ENCODE measurements at regions not wholly inside any gene's neighbourhood (a gene's known extent, or its start where the extent isn't known, plus 50 kb on each side); places are given as distances from the start of the nearest gene placed in this dataset.

- no peak overlapping the region for H3K4me3 Mint-ChIP-seq
- DNase-seq = no peak
- no peak overlapping the region for H3K27ac Mint-ChIP-seq
- H3K36me3 Mint-ChIP-seq (ENCODE audit: low read depth) = no peaks in the 10 kb centered on the region
- ATAC-seq = no peak
- no peaks in the 10 kb centered on the region for H3K27me3 Mint-ChIP-seq
- H3K9me3 ChIP-seq (ENCODE audit: control insufficient read depth, low read length, poor library complexity, severe bottlenecking) = no peaks in the 10 kb centered on the region
- H3K4me1 Mint-ChIP-seq = no peaks in the 10 kb centered on the region
These were observed 467.3 kb downstream of the CMPK2 start for GRCh38 chr2:6398421-6398820.

GRCh38 chr2:6401301-6401700 lies 464.4 kb downstream of the CMPK2 start:
- H3K4me1 Mint-ChIP-seq = no peaks in the 10 kb centered on the region
- ATAC-seq = no peak

GRCh38 chr2:6408057-6408456 lies 457.6 kb downstream of the CMPK2 start:
- ATAC-seq (no peak), DNase-seq (no peak)
- Mint-ChIP-seq H3K27me3 (no peaks in the 10 kb centered on the region), H3K4me1 (no peaks in the 10 kb centered on the region), H3K36me3 (ENCODE audit: low read depth) (no peaks in the 10 kb centered on the region), H3K4me3 (no peak overlapping the region), H3K27ac (no peak overlapping the region)
- no peaks in the 10 kb centered on the region for H3K9me3 ChIP-seq (ENCODE audit: control insufficient read depth, low read length, poor library complexity, severe bottlenecking)

More at GRCh38 chr2:6401301-6401700, 464.4 kb downstream of the CMPK2 start:
- H3K27ac Mint-ChIP-seq = no peak overlapping the region
- H3K36me3 Mint-ChIP-seq (ENCODE audit: low read depth) = no peaks in the 10 kb centered on the region
- no peaks in the 10 kb centered on the region for H3K9me3 ChIP-seq (ENCODE audit: control insufficient read depth, low read length, poor library complexity, severe bottlenecking)
- H3K4me3 Mint-ChIP-seq = no peak overlapping the region
- no peak for DNase-seq
- no peaks in the 10 kb centered on the region for H3K27me3 Mint-ChIP-seq

- no peaks in the 10 kb centered on the region for H3K27me3 Mint-ChIP-seq
- ATAC-seq = no peak
- H3K4me3 Mint-ChIP-seq = no peak overlapping the region
- DNase-seq = no peak
- H3K9me3 ChIP-seq (ENCODE audit: control insufficient read depth, low read length, poor library complexity, severe bottlenecking) = no peaks in the 10 kb centered on the region
- no peaks in the 10 kb centered on the region for H3K4me1 Mint-ChIP-seq
- H3K27ac Mint-ChIP-seq = no peak overlapping the region
- H3K36me3 Mint-ChIP-seq (ENCODE audit: low read depth) = no peaks in the 10 kb centered on the region
These were observed 455.4 kb downstream of the CMPK2 start for GRCh38 chr2:6410313-6410712.

- H3K36me3 Mint-ChIP-seq (ENCODE audit: low read depth) = no peaks in the 10 kb centered on the region
- no peak overlapping the region for H3K27ac Mint-ChIP-seq
- H3K4me1 Mint-ChIP-seq = no peaks in the 10 kb centered on the region
- H3K4me3 Mint-ChIP-seq = no peak overlapping the region
- no peak for DNase-seq
- no peak for ATAC-seq
- H3K9me3 ChIP-seq (ENCODE audit: control insufficient read depth, low read length, poor library complexity, severe bottlenecking) = no peaks in the 10 kb centered on the region
- no peaks in the 10 kb centered on the region for H3K27me3 Mint-ChIP-seq
These were observed 453.1 kb downstream of the CMPK2 start for GRCh38 chr2:6412533-6413091.

GRCh38 chr2:6417050-6417449 lies 448.7 kb downstream of the CMPK2 start:
- DNase-seq (no peak), ATAC-seq (no peak)
- H3K9me3 ChIP-seq (ENCODE audit: control insufficient read depth, low read length, poor library complexity, severe bottlenecking) = no peaks in the 10 kb centered on the region
- no peaks in the 10 kb centered on the region for H3K4me1 Mint-ChIP-seq
- no peaks in the 10 kb centered on the region for H3K36me3 Mint-ChIP-seq (ENCODE audit: low read depth)
- no peak overlapping the region for H3K27ac Mint-ChIP-seq
- H3K4me3 Mint-ChIP-seq = no peak overlapping the region
- H3K27me3 Mint-ChIP-seq = no peaks in the 10 kb centered on the region

GRCh38 chr2:6418291-6418690 lies 447.4 kb downstream of the CMPK2 start:
- Mint-ChIP-seq H3K27me3 (no peaks in the 10 kb centered on the region), H3K27ac (no peak overlapping the region), H3K4me1 (no peaks in the 10 kb centered on the region), H3K36me3 (ENCODE audit: low read depth) (no peaks in the 10 kb centered on the region), H3K4me3 (no peak overlapping the region)
- ATAC-seq = no peak
- H3K9me3 ChIP-seq (ENCODE audit: control insufficient read depth, low read length, poor library complexity, severe bottlenecking) = no peaks in the 10 kb centered on the region
- DNase-seq = no peak

GRCh38 chr2:6421138-6421730 lies 444.5 kb downstream of the CMPK2 start:
- H3K9me3 ChIP-seq (ENCODE audit: control insufficient read depth, low read length, poor library complexity, severe bottlenecking) = no peaks in the 10 kb centered on the region
- Mint-ChIP-seq H3K4me1 (no peaks in the 10 kb centered on the region), H3K36me3 (ENCODE audit: low read depth) (no peaks in the 10 kb centered on the region), H3K4me3 (no peak overlapping the region), H3K27me3 (no peaks in the 10 kb centered on the region), H3K27ac (no peak overlapping the region)
- DNase-seq (no peak), ATAC-seq (no peak)

GRCh38 chr2:6421888-6422287 lies 443.8 kb downstream of the CMPK2 start:
- ATAC-seq (no peak), DNase-seq (no peak)
- H3K9me3 ChIP-seq (ENCODE audit: control insufficient read depth, low read length, poor library complexity, severe bottlenecking) = no peaks in the 10 kb centered on the region
- H3K4me1 Mint-ChIP-seq = no peaks in the 10 kb centered on the region
- no peak overlapping the region for H3K4me3 Mint-ChIP-seq
- no peaks in the 10 kb centered on the region for H3K36me3 Mint-ChIP-seq (ENCODE audit: low read depth)
- H3K27me3 Mint-ChIP-seq = no peaks in the 10 kb centered on the region
- H3K27ac Mint-ChIP-seq = no peak overlapping the region

- no peak for ATAC-seq
- no peak overlapping the region for H3K4me3 Mint-ChIP-seq
These were observed 442.6 kb downstream of the CMPK2 start for GRCh38 chr2:6423157-6423556.

GRCh38 chr2:6423944-6424343 lies 441.8 kb downstream of the CMPK2 start:
- no peak overlapping the region for H3K4me3 Mint-ChIP-seq
- H3K27ac Mint-ChIP-seq = no peak overlapping the region
- H3K27me3 Mint-ChIP-seq = no peaks in the 10 kb centered on the region
- ATAC-seq (no peak), DNase-seq (no peak)
- no peaks in the 10 kb centered on the region for H3K36me3 Mint-ChIP-seq (ENCODE audit: low read depth)
- H3K4me1 Mint-ChIP-seq = no peaks in the 10 kb centered on the region
- no peaks in the 10 kb centered on the region for H3K9me3 ChIP-seq (ENCODE audit: control insufficient read depth, low read length, poor library complexity, severe bottlenecking)

More at GRCh38 chr2:6423157-6423556, 442.6 kb downstream of the CMPK2 start:
- Mint-ChIP-seq H3K36me3 (ENCODE audit: low read depth) (no peaks in the 10 kb centered on the region), H3K27me3 (no peaks in the 10 kb centered on the region), H3K27ac (no peak overlapping the region), H3K4me1 (no peaks in the 10 kb centered on the region)
- no peaks in the 10 kb centered on the region for H3K9me3 ChIP-seq (ENCODE audit: control insufficient read depth, low read length, poor library complexity, severe bottlenecking)
- DNase-seq = no peak

- Mint-ChIP-seq H3K27ac (no peak overlapping the region), H3K4me3 (no peak overlapping the region), H3K4me1 (no peaks in the 10 kb centered on the region), H3K36me3 (ENCODE audit: low read depth) (no peaks in the 10 kb centered on the region), H3K27me3 (no peaks in the 10 kb centered on the region)
- ATAC-seq (no peak), DNase-seq (no peak)
- no peaks in the 10 kb centered on the region for H3K9me3 ChIP-seq (ENCODE audit: control insufficient read depth, low read length, poor library complexity, severe bottlenecking)
These were observed 440.7 kb downstream of the CMPK2 start for GRCh38 chr2:6425032-6425431.

- Mint-ChIP-seq H3K4me3 (no peak overlapping the region), H3K27ac (no peak overlapping the region), H3K4me1 (no peaks in the 10 kb centered on the region), H3K36me3 (ENCODE audit: low read depth) (no peaks in the 10 kb centered on the region), H3K27me3 (no peaks in the 10 kb centered on the region)
- ATAC-seq (no peak), DNase-seq (no peak)
- H3K9me3 ChIP-seq (ENCODE audit: control insufficient read depth, low read length, poor library complexity, severe bottlenecking) = no peaks in the 10 kb centered on the region
These were observed 436.3 kb downstream of the CMPK2 start for GRCh38 chr2:6429210-6429986.

- ATAC-seq (no peak), DNase-seq (no peak)
- Mint-ChIP-seq H3K4me3 (no peak overlapping the region), H3K27me3 (no peaks in the 10 kb centered on the region), H3K36me3 (ENCODE audit: low read depth) (no peaks in the 10 kb centered on the region), H3K4me1 (no peaks in the 10 kb centered on the region), H3K27ac (no peak overlapping the region)
- H3K9me3 ChIP-seq (ENCODE audit: control insufficient read depth, low read length, poor library complexity, severe bottlenecking) = no peaks in the 10 kb centered on the region
These were observed 431.3 kb downstream of the CMPK2 start for GRCh38 chr2:6434438-6434837.
